Osteoblast (primary cell): ENCODE measurements at regions not wholly inside any gene's neighbourhood (a gene's known extent, or its start where the extent isn't known, plus 50 kb on each side); places are given as distances from the start of the nearest gene placed in this dataset.
"Not testable (repeated sequence)": the region's sequence is repeated elsewhere in the genome, so short reads cannot be mapped to it uniquely, and the experiment has no call there.

ENCODE experiments used
- DNase-seq: peaks from one replicate; pipeline ENCODE4 v3.0.0; 2011; ENCODE audit warnings: low spot score, mixed read lengths; ENCODE audit not compliant: insufficient read length; ENCODE audit errors: missing footprints
- H2AFZ ChIP-seq: 2 replicates; pipeline ENCODE4 v1.6.0; 2011; ENCODE audit warnings: mild to moderate bottlenecking, low read length
- H3K27ac ChIP-seq: 2 replicates; pipeline ENCODE4 v1.5.1; 2011; ENCODE audit warnings: mild to moderate bottlenecking, low read depth, low read length, moderate library complexity
- H3K27me3 ChIP-seq: 2 replicates; pipeline ENCODE4 v1.6.0; 2012; ENCODE audit warnings: mild to moderate bottlenecking, control low read depth, inconsistent platforms, low read length, moderate library complexity; ENCODE audit not compliant: insufficient read depth
- H3K36me3 ChIP-seq: 2 replicates; pipeline ENCODE4 v1.5.1; 2011; ENCODE audit warnings: mild to moderate bottlenecking, low read length, control low read depth, moderate library complexity; ENCODE audit not compliant: insufficient read depth
- H3K4me1 ChIP-seq: 2 replicates; pipeline ENCODE4 v1.5.1; 2011; ENCODE audit warnings: mild to moderate bottlenecking, low read length, control low read depth, moderate library complexity; ENCODE audit not compliant: insufficient read depth
- H3K4me2 ChIP-seq: 2 replicates; pipeline ENCODE4 v1.6.0; 2011; ENCODE audit warnings: mild to moderate bottlenecking, low read length; ENCODE audit not compliant: insufficient read depth
- H3K4me3 ChIP-seq: fragments of 200-600 bp; sonication (generic); 3 replicates; pipeline ENCODE4 v1.5.1; 2012; ENCODE audit warnings: mild to moderate bottlenecking, low read length, inconsistent platforms; ENCODE audit not compliant: insufficient read depth
- H3K79me2 ChIP-seq: 2 replicates; pipeline ENCODE4 v1.6.0; 2012; ENCODE audit warnings: mild to moderate bottlenecking, low read length, control low read depth, inconsistent platforms; ENCODE audit not compliant: insufficient read depth
- H3K9me3 ChIP-seq: 2 replicates; pipeline ENCODE4 v1.5.1; 2011; ENCODE audit warnings: low read depth, low read length, control low read depth
- H4K20me1 ChIP-seq: 2 replicates; pipeline ENCODE4 v1.6.0; 2012; ENCODE audit warnings: mild to moderate bottlenecking, low read length, control low read depth; ENCODE audit not compliant: insufficient read depth
- TF ChIP-seq, protein P1 (sequence below): IDR thresholded peaks from 2 replicates; pipeline ENCODE4 v1.5.1; 2011; ENCODE audit warnings: mild to moderate bottlenecking, low read depth, low read length, moderate library complexity; ENCODE audit errors: extremely low read depth

GRCh38 chr2:8332646-8333045, 349.2 kb upstream of the ID2 start:
- no peak for DNase-seq
- Histone ChIP-seq H3K27me3 (no peaks in the 10 kb centered on the region), H3K9me3 (no peaks in the 10 kb centered on the region), H3K4me2 (no peak overlapping the region), H4K20me1 (no peaks in the 10 kb centered on the region), H3K4me3 (no peak overlapping the region), H2AFZ (no peak overlapping the region), H3K27ac (no peak overlapping the region), H3K36me3 (no peaks in the 10 kb centered on the region), H3K79me2 (no peaks in the 10 kb centered on the region), H3K4me1 (no peaks in the 10 kb centered on the region)
- TF ChIP-seq, protein P1, sequence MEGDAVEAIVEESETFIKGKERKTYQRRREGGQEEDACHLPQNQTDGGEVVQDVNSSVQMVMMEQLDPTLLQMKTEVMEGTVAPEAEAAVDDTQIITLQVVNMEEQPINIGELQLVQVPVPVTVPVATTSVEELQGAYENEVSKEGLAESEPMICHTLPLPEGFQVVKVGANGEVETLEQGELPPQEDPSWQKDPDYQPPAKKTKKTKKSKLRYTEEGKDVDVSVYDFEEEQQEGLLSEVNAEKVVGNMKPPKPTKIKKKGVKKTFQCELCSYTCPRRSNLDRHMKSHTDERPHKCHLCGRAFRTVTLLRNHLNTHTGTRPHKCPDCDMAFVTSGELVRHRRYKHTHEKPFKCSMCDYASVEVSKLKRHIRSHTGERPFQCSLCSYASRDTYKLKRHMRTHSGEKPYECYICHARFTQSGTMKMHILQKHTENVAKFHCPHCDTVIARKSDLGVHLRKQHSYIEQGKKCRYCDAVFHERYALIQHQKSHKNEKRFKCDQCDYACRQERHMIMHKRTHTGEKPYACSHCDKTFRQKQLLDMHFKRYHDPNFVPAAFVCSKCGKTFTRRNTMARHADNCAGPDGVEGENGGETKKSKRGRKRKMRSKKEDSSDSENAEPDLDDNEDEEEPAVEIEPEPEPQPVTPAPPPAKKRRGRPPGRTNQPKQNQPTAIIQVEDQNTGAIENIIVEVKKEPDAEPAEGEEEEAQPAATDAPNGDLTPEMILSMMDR: no peak

DNA sequence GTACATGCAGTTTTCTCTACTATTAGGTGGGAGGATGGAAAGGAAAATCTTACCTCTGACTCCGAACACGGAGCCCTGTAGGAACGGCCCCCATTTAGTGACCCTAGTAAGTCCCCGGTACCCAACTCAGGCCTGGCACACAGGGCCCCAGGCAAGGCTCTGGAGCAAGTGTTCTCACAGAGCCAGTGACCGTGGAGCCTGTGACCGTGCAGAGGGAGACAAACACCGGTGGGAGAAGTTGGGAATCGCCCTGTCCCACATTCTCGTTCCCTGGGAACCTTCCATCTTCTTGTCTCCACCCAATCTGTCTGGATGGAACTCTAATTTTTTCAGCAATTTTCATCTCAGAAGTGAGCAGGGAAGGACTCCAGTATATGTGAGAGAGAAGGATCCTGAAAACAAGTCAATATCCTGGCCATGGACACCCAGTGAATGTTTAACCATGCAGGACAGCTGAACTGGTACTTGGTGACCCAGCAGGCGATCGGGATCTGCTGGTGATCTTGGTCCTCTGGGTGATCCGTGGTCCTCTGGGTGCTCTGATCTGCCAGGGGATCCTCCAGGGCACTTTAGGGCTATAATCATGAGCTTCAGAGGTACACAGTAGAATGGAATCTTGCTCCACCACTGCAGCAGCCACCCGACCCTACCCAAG, 348.6 kb upstream of the ID2 start:
- no peaks in the 10 kb centered on the region for H3K36me3 ChIP-seq
- H3K4me3 ChIP-seq: no peak overlapping the region
- no peaks in the 10 kb centered on the region for H3K4me1 ChIP-seq
- TF ChIP-seq, protein P1: no peak
- no peaks in the 10 kb centered on the region for H3K9me3 ChIP-seq
- no peaks in the 10 kb centered on the region for H3K27me3 ChIP-seq
- DNase-seq: peak; percentile 66
- H3K4me2 ChIP-seq: no peak overlapping the region
- no peaks in the 10 kb centered on the region for H3K79me2 ChIP-seq
- no peaks in the 10 kb centered on the region for H4K20me1 ChIP-seq
- H2AFZ ChIP-seq: no peak overlapping the region
- no peak overlapping the region for H3K27ac ChIP-seq

DNA sequence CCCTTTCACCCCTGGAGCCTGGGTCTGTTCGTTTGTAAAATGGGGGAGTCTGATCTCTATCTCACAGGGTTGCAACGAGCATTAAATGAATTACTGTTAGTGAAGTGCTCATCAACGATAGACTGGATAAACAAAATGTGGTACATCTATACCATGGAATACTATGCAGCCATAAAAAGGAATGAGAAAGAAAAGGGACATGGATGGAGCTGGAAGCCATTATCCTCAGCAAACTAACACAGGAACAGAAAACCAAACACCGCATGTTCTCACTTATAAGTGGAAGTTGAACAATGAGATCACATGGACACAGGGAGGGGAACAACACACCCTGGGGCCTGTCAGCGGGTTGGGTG, 348.0 kb upstream of the ID2 start:
- not testable (repeated sequence) for H3K4me1 ChIP-seq, H2AFZ ChIP-seq, H3K27me3 ChIP-seq, H3K9me3 ChIP-seq, H3K4me3 ChIP-seq, H4K20me1 ChIP-seq, H3K79me2 ChIP-seq, DNase-seq, H3K27ac ChIP-seq, H3K4me2 ChIP-seq, H3K36me3 ChIP-seq

DNA sequence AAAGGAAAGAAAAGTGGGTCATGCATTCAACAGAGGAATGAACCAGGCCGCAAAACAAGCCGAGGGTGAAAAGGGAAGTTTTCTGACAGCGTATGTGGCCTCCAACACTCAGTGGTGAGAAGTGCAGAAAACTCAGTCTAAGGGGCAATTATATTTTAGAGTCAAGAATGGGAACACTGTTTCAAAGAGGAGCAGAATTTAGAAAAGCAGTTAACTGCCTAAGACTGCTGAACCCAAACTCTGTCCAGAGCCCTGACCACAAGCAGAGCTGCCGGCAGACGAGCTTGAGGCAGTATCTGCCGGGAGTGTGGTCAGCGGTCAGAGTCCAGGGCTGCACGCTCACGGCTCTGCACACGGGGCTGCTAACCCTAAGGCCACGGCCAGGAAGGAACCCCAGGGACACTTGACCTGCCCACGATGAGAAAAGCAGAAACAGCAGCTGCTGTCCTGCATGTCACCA, 347.0 kb upstream of the ID2 start:
- TF ChIP-seq, protein P1: no peak
- Histone ChIP-seq H3K9me3 (no peaks in the 10 kb centered on the region), H3K4me1 (no peaks in the 10 kb centered on the region), H3K4me3 (no peak overlapping the region), H4K20me1 (no peaks in the 10 kb centered on the region), H3K4me2 (no peak overlapping the region), H2AFZ (peak overlapping the region; percentile 35), H3K79me2 (no peaks in the 10 kb centered on the region), H3K27ac (no peak overlapping the region), H3K27me3 (no peaks in the 10 kb centered on the region), H3K36me3 (no peaks in the 10 kb centered on the region)
- no peak for DNase-seq
